Dermis blood vessel endothelial cell (primary cell): ENCODE measurements at regions not wholly inside any gene's neighbourhood (a gene's known extent, or its start where the extent isn't known, plus 50 kb on each side); places are given as distances from the start of the nearest gene placed in this dataset.
"Not testable (repeated sequence)": the region's sequence is repeated elsewhere in the genome, so short reads cannot be mapped to it uniquely, and the experiment has no call there.

Experiments
- DNase-seq: peaks from one replicate; pipeline ENCODE4 v3.0.0; 2010

DNA sequence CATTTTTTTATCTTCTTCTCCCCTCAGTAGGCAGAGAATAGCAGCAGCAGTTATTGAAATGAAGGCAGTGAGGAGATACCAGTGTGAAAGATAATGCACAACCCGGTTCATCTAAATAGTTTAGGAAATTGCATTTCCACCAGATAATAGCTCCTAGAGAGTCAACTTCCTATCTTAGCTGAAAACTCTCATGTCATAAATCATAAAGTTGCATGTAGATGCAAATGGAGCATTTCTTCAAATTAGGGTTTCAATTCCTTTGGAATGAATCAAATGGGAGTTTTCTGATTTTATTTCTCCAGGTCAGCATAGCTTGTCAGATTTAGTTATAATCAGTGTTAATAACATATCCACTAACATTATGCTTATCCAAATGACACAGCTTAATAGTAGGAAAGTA is 335.3 kb downstream of the CNTNAP4 start:
- no peak for DNase-seq

DNA sequence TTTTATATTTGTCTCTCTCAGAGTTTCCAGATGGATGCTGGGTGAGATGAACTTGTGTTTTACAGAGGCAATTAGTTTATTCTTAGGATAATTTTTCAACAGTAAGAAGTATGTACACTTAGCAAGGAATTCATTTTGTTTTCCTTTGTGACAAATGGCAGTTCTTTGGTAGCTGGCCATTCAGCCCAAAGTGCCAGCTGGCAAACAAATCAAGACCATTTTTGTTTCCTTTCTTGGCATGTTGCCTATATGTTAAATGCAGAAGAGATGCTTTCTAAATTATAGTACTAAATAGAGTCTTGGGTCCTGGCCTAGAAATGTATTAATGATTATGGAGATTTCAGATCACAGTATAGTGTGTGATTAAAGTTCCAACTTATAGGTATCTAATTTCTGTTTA is 337.1 kb downstream of the CNTNAP4 start:
- DNase-seq = no peak

DNA sequence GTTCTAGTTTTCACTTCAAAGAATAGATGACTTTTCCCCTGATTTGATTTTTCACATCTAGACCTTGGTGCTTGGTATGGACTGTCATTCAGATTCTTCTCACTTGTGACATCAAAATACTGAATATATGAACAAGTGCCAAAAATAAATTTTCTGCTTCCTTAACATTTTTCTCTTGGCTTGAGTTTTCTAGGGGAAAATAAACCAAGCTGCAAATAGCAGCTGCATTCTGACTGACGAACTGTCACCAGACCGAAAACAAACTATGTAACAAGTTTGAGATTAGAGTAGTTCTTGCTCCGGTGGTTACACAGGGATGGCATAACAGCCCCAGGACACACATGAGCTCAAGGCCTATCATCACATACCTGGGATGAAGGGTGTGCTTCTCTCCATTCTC is 345.7 kb downstream of the CNTNAP4 start:
- DNase-seq = no peak

DNA sequence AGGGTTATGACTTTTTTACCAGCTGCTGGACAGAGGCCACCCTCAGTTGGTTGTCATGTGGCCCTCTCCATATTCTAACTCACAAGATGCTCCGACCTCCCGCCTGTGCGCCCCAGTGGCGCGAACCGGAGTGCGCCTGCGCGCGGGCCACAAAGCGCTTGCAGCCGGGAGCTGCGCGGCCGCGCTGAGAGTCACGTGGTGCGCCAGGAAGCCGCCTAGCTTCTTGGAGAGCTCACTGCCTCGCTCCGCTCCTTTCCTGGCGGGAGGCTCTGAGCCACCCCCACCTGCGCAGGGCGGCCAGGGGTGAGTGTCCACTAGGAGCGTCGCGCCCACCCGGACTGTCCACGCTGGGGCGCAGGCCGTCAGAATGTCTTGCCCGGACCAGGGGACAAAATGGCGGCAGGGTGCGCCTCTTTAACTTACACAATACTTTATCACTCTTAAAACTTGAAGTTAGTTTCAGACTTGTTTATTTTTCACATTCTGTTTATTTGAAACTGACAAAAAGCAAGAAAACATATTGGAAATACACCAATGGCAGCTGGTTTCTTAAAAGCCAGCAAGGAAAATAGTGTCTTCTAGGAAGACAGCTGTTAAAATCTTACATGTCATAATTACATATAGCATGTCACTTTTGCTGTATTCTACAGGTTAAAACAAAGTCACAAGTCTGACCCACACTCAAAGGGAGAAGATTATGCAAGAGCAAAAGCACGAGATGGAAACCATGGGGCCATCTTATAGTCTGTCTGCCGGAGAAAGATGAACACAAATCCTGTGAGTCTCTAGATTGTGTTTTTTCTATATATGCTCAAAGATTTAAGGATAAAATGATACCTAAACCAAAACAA is 357.9 kb downstream of the CNTNAP4 start:
- no peak for DNase-seq

DNA sequence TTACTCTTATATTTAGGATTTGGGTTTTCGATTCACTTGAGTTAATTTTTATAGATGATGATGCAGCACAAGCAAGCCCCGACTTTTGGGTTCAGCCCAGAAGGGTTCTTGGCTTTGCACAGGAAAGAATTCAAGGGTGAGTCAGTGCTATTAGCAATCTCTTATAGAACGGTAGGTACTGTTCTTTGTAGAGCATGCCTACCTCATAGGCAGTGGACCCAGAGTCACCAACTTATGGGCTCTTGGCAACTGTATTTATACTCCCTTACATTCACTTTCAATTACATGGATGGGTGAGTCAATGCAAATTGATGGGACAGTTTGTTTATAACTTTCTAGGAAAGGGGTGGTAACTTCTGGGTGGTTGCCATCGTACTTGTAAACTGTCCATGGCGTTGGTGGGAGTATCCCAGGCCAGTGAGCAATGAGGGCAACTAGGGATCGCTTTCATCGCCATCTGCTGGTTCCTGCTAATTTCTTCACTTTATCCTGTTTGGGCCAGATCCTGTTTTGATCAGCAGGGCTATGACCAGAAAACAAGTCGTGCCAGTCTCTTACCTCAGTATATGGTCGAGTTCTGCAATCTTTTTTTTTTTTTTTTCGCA is 362.6 kb downstream of the CNTNAP4 start:
- no peak for DNase-seq

DNA sequence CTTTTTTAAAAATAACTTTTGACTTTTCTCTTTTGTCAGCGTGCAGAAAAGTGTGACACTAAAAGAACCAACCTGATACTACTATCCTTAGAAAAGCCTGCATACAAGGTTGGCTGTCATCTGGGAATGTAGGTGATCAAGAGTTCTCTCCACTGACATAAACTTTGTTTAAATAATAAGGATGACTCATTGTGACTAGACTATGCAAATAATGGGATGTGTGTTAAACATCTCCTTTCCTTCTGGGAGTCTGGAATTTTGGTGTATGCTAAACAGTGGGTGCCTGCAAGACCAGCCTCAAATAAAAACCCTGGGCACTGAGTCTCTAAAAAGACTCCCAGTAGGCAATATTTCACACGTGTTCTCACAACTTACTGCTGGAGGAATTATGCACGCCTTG is 373.4 kb downstream of the CNTNAP4 start:
- DNase-seq = no peak

DNA sequence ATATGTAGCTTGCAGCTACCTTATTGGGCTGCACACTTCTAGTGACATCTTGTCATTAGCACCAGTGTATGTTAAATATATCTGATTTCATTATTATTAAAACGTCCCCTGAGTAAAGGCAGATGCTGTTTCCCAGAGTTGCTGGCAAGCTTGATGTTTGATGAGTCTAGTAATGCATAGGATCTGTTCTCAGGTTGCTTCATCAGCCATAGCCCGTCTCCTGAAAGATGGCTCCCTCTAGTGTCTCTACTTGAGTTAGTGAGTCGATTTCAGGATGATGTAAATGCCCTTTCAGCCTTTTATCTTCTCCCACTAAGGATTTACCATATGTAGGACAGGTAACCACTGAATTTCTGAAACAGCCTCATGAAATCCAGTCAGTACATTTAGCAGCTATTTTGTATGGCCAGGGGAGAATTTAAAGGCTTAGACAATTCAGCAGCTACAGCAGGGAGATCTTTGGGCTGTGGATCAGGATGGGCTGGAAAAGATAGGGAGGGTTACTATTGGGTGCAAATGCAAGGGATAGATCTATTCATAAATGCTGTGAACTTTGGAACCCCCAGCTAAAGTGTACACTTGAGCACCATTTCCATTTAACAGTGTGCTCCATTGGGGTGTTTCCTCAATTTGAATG is 376.3 kb downstream of the CNTNAP4 start:
- peak; percentile 23 for DNase-seq

DNA sequence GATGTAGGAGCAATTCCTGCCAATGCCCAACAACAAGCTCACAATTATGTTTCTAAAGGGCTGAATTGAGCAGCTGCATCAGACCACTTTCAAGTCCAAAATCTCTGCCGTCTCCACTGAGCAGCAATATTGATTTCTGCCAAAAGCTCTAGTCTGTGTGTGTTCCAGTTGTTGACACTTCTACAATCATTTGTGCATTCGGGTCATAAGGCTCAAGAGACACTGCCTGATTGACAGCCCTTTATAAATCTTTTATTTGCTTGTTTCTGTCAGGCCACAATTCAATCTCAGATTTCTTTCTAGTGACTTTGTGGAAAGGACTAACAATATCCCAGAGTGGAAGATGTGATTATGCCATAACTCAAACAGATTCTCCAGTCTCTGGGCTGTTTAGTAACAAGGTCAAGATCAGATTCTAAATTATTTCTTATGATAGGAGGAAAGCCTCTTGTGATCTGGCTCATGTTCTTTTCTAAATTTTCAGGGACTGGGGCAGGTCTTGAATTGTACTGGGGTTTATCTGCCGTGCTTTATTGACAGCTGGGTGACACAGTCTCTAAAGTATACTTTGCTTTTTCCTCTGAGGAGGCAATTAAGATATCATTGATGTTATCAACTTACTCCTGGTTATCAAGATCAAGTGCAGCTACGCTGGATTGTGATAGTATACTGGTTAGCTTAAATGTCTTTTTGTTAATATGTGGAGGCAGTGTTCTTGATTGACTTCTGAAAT is 377.1 kb downstream of the CNTNAP4 start:
- no peak for DNase-seq

DNA sequence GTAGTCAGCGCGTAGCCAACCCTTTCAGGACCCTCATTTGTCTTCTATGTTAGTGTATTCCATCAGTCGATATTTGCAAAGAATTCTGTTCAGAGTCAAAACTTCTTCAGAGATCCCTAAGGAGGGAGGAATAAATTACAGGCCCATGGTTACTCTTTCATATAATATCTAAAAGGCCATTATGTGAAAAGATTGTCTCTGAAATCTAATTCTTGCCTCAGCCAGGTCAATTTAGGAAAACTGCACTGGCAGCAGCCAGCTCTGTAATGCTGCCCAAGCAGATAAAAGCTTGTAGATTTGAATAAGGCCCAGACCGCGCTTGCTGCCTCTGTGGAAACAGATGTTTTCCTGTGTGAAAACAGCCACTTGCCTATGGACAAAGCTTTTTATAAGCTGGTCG is 379.8 kb downstream of the CNTNAP4 start:
- DNase-seq = no peak

DNA sequence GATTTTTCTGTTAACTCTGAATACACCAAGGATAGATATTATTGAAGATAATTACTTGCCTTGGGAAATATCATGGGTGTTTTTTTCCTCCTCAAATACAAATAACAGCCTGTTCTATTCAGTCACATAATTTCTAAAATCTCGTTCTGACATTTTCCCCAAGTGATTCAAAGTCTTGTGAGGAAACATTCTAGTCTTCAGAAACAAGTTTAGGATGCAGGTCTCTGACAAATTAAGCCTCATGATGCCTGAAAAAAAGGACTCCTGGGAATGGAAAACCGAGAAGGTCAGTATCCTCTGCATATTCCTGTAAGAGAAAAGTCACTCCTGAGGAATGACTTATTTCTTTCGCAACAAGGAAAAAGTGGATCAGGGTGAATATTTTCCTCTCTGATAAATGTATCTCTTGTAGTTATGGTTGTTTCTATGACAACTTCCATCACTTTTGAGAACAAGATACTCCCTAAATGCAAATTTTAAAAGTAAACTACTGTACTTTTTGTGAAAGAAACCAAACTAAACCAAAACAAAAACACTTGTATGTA is 384.6 kb downstream of the CNTNAP4 start:
- no peak for DNase-seq

DNA sequence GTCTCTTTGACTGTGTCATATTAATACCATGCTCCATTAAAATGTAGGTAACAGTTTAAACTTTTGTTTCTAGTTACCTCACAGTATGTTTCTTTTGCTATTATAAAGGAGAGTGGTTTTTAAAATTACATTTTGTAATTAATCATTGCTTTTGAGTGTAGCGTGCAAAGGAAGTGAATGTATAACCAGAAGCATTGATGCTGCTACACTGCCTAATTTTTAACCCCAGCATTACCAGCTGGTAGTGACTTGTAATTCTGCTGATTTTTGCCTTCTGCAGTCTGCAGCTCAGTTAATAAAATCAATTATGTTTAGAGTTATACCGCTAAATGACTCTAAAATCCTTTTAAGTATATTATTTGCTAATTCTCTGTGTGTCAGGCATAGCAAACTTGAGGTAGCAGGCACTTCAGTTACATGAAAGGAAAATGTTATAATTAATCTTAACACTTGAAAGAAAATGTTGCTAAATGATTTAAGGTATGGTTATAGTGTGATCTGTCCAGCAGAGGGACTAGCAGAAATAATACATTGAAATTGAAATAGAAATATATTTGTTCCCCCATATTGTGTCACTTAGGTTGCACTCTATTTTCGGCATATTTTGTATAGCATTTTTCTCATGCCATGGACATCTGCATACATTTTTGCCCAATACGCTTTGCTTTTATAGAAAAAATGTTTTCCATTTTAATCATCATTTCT is 388.5 kb downstream of the CNTNAP4 start:
- DNase-seq = no peak

DNA sequence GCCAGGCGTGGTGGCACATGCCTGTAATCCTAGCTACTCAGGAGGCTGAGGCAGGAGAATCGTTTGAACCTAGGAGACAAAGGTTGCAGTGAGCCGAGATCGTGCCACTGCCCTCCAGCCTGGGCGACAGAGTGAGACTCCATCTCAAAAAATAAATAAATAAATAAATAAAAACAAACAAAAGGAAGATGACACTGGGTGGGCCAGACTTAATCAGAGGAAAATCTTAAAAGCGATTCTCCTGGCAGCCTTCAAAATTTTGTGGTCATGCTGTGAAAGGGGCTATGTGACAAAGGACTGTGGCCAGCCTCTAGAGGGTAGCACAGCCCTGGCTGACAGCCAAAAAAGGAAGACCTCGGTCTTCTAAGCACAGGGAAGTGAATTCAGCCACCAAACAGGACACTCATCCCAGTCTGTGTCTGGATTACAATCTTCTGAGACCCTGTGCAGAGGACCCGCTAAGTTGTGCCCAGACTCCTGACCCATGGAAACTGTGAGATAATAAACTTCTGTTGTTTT is 391.1 kb downstream of the CNTNAP4 start:
- DNase-seq = no peak

DNA sequence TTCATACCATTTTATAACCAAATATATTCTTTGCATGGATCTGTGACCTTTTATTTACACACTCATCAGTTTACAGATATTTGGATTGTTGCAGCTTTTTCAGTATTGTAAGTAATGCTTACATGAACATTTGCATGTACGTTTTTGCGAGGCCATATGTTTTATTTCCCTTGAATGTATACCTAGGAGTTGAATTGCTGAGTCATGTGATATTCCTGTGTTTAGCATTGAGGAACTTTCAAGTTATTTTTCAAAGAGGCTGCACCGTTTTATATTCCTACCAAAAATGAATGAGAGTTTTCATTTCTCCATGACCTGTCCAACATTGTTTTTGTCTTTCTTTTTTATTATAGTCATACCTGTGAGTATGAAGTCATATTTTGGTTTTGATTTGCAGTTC is 392.1 kb downstream of the CNTNAP4 start:
- DNase-seq = no peak

DNA sequence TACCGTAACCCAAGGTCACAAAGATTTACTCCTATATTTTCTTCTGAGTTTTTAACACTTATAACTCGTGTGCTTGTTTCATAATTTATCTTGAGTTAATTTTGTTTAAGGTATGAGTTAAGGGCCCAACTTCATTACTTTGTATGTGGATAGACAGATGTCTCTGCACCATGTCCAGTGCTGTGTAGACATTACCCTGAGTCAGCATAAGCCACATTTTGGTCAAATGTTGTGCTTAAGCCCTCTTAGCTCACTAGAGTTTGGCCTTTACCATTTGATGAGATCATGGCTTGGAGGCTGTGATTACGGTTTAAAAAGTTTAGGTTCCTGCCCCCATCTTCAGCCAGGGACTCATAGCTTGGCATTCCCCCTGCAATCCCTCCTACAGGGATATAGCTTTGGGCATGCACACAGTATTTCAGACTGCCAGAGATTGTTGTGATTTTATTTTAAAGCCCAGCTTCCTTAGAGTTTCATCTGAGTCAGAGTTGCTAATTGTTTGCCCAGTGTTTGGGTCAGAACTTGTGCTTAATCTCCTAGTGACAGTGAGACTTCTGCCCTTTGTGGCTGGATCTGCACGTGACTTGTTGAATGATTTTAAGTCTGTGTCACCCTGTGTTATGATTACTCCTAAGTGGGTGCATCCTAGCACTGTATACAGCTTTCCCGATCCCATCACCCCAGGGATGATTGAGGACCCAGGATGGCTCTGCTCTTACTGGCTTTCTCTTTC is 393.1 kb downstream of the CNTNAP4 start:
- DNase-seq = no peak

DNA sequence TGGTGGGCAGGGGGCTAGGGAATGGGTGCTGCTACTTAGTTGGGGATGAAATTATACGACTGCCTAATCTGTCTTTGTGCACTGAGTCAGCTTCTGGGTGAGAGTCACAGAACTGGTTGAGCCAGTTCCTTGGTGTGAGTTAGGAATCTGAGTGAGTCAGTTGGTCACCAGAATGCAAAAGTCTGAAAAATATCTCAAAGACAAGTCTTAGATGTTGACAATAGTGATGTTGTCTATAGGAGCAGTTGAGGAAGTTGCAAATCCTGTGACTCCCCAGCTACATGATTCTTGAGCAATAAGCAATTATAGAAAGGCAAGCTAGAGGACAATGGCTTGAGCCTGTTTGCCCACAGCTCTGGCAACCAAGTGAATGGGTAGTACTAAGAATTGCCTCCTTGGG is 399.2 kb downstream of the CNTNAP4 start:
- DNase-seq = no peak

DNA sequence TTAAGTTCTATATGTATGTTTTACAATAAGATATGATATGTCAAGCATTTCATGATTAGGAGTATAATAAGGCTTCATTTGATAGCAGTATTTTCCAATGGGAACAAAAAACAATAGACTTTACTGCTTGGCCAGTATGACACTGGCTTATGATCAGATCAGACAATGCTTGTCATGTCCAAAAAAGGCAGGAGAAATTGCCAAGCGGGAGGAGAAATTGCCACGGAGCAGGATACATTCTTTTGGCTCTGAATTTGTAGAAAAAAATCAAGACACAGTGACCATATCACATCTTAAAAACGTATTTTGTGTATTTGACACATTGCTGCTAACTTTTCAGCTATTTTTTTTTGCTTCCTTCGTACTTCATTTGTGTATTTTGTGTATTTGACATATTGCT is 404.1 kb downstream of the CNTNAP4 start:
- DNase-seq = no peak

DNA sequence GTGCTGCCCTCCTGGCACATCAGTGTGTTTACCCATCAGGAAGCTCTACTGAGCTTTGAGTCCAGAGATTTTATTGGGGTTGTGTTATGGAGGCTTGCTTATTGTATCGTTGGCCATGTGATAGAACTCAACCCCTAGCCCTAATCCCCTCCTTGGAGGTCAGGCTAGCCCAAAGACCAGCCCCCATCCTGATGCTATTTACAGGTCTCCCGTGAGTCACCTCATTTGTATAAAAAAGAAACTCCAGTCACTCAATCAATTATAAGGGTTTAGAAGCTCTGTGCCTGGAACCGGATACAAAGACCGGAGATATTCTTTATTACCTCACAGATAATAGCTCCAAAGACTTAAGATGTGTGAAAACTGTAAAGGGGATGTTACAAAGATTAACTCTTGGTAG is 405.9 kb downstream of the CNTNAP4 start:
- DNase-seq = no peak

DNA sequence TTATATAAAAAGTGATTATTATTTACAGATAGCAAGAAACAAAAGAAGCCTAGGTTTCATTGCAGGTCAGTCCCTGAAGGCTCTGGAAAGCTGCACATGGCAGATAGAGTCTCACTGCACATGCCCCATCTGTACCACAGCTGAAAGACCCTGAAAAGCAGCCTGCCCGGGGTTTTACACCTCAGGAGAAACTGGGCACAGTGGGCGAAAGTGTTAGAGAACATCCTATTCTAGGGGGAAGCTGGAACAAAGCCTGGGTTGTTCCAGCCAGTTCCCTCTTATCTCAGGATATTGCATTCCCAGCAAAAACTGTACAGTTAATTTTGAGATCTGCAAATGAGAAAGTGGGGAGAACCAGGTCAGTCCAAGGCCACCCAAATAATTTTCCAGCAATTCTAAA is 419.7 kb downstream of the CNTNAP4 start:
- no peak for DNase-seq

DNA sequence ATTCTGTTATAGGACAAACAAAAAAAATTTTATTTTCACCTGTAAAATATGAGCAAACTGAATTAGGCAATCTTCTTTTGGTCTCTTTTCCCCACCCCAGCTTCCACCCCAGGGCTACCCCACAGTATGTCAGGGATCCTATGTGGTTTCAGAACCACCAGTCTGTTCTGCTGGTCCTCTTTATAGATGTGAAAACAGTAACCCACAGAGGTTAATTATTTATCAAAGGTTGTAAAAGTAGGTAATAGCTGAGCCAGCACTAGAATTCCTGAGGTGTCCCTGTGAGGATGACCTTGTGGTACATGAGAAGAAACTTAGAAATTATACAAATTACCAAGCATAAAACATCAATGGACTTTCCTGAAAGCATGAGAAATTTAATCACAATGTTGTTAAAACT is 428.7 kb downstream of the CNTNAP4 start:
- no peak for DNase-seq

DNA sequence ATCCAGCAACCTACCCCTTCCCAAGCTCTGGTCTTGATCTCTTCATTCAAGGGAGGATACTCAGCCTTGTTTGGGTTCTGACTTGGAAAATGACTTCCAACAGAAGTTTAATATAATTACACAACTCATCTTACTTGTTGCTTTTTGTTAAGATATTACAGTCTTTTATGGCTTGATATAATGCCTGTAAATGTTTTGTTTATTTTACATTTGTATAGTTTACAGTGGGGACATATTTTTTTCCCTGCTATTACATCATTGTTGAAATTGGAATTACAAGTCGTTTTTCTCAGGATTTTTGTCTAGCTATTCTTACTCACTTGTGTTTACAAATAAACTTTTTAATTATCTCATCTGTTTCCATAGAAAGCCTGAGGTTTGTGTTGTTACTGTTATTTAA is 436.0 kb downstream of the CNTNAP4 start:
- no peak for DNase-seq

DNA sequence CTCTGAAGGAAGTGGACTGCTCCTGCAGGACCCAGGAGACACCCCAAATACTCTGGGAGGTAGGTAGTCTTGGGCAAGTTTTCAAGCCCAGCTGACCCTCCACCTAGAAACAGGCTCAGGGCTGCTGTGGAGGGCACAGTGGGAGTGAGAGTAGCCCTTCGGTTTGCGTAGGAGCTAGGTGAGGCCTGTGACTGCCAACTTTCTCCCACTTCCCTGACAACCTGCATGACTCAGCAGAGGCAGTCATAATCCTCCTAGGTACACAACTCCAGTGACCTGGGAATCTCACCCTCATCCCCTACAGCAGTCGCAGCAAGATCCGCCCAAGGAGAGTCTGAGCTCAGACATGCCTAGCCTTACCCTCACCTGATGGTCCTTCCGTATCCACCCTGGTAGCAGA is 439.1 kb downstream of the CNTNAP4 start:
- DNase-seq = not testable (repeated sequence)
